ENCODE measurements at regions not wholly inside any gene's neighbourhood (a gene's known extent, or its start where the extent isn't known, plus 50 kb on each side); places are given as distances from the start of the nearest gene placed in this dataset.

GRCh38 chr20:4329232-4329631 is 80.1 kb upstream of the ADRA1D start:
- TF ChIP-seq, protein P1, sequence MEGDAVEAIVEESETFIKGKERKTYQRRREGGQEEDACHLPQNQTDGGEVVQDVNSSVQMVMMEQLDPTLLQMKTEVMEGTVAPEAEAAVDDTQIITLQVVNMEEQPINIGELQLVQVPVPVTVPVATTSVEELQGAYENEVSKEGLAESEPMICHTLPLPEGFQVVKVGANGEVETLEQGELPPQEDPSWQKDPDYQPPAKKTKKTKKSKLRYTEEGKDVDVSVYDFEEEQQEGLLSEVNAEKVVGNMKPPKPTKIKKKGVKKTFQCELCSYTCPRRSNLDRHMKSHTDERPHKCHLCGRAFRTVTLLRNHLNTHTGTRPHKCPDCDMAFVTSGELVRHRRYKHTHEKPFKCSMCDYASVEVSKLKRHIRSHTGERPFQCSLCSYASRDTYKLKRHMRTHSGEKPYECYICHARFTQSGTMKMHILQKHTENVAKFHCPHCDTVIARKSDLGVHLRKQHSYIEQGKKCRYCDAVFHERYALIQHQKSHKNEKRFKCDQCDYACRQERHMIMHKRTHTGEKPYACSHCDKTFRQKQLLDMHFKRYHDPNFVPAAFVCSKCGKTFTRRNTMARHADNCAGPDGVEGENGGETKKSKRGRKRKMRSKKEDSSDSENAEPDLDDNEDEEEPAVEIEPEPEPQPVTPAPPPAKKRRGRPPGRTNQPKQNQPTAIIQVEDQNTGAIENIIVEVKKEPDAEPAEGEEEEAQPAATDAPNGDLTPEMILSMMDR (IDR thresholded peaks at IDR 0.05) = no peak
- TF ChIP-seq POLR2A (IDR thresholded peaks at IDR 0.05) = no peak
